ENCODE measurements at regions not wholly inside any gene's neighbourhood (a gene's known extent, or its start where the extent isn't known, plus 50 kb on each side); places are given as distances from the start of the nearest gene placed in this dataset.

DNA sequence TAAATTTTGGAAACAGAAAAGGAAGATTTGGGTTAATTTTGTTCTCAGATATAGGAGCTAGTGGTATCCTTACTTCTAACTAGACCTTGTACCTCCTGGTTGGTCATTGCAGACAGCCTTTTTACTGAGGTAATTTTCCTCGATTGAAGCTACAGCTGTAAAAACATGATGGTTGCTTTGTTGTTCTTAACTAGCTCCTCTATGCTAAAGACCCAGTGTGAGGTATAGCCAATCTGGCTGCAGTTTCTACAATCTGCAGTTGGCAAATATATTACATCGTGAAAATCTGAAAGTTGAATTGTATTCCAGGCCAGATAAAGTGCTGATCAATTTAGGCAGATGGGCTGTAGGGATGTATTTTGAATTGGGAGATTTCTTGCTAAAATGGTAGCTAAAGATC is 116.5 kb downstream of the AASDHPPT start:
- Mint-ChIP-seq H3K4me3 (no peak overlapping the region), H3K4me1 (no peaks in the 10 kb centered on the region), H3K27me3 (ENCODE audit: low read depth in 3 of 3) (no peaks in the 10 kb centered on the region), H3K36me3 (no peaks in the 10 kb centered on the region), H3K9me3 (peaks cover 0 to 7% (median 4%) of the 10 kb centered on the region in 7 donors), H3K27ac (no peak overlapping the region)
- DNase-seq: no peak
- Histone ChIP-seq H3K9me3 (replicated peaks in 1 of 2; ENCODE audit: control insufficient read depth in 1 of 2, insufficient read depth in 1 of 2, low read length in 2 of 2) (peaks cover 0 to 2% of the 10 kb centered on the region in 2 donors), H3K4me1 (ENCODE audit: control insufficient read depth in 1 of 2, insufficient read depth in 2 of 2, low read length in 2 of 2) (no peaks in the 10 kb centered on the region), H3K27ac (ENCODE audit: low read depth in 1 of 2, low read length in 2 of 2) (no peak overlapping the region), H3K4me3 (replicated peaks in 1 of 3; ENCODE audit: low read depth in 2 of 3, low read length in 3 of 3) (no peak overlapping the region), H3K27me3 (ENCODE audit: control insufficient read depth in 2 of 2, insufficient read depth in 2 of 2, low read length in 2 of 2) (no peaks in the 10 kb centered on the region), H3K4me2 (replicated peaks; ENCODE audit: extremely low read depth, low read length, poor library complexity, severe bottlenecking) (no peak overlapping the region), H3K9ac (ENCODE audit: insufficient read depth, low read length, poor library complexity, severe bottlenecking) (no peak overlapping the region), H2AFZ (ENCODE audit: insufficient read depth, low read depth, low read length, poor library complexity, severe bottlenecking) (no peak overlapping the region), H3K36me3 (replicated peaks in 1 of 2; ENCODE audit: control insufficient read depth in 1 of 2, insufficient read depth in 2 of 2, low read length in 2 of 2) (no peaks in the 10 kb centered on the region), H4K20me1 (ENCODE audit: insufficient read depth, low read length) (no peaks in the 10 kb centered on the region), H3K79me2 (ENCODE audit: insufficient read depth, low read length) (no peaks in the 10 kb centered on the region)
- TF ChIP-seq CTCF (IDR thresholded peaks at IDR 0.05): no peak
- WGBS (ENCODE audit: insufficient coverage): no CpG with 5 or more reads among the region's 2 CpGs
- intact Hi-C loops (cut with micrococcal nuclease): no loop called here

GRCh38 chr11:106197438-106197837 is 120.0 kb downstream of the AASDHPPT start:
- no peak for DNase-seq
- Mint-ChIP-seq H3K36me3 (no peaks in the 10 kb centered on the region), H3K27me3 (ENCODE audit: low read depth in 3 of 3) (no peaks in the 10 kb centered on the region), H3K4me3 (no peak overlapping the region), H3K27ac (no peak overlapping the region), H3K4me1 (no peaks in the 10 kb centered on the region), H3K9me3 (peaks cover 0 to 9% (median 4%) of the 10 kb centered on the region in 7 donors)
- H3K36me3 ChIP-seq (replicated peaks in 1 of 2; ENCODE audit: control insufficient read depth in 1 of 2, insufficient read depth in 2 of 2, low read length in 2 of 2): no peaks in the 10 kb centered on the region
- H3K4me2 ChIP-seq (replicated peaks; ENCODE audit: extremely low read depth, low read length, poor library complexity, severe bottlenecking): no peak overlapping the region
- H3K4me1 ChIP-seq (ENCODE audit: control insufficient read depth in 1 of 2, insufficient read depth in 2 of 2, low read length in 2 of 2): no peaks in the 10 kb centered on the region
- no peak overlapping the region for H3K27ac ChIP-seq (ENCODE audit: low read depth in 1 of 2, low read length in 2 of 2)
- no peak overlapping the region for H2AFZ ChIP-seq (ENCODE audit: insufficient read depth, low read depth, low read length, poor library complexity, severe bottlenecking)
- H3K79me2 ChIP-seq (ENCODE audit: insufficient read depth, low read length): no peaks in the 10 kb centered on the region
- no peaks in the 10 kb centered on the region for H4K20me1 ChIP-seq (ENCODE audit: insufficient read depth, low read length)
- intact Hi-C loops (cut with micrococcal nuclease): no loop called here
- peaks cover 0 to 2% of the 10 kb centered on the region in 2 donors for H3K9me3 ChIP-seq (replicated peaks in 1 of 2; ENCODE audit: control insufficient read depth in 1 of 2, insufficient read depth in 1 of 2, low read length in 2 of 2)
- H3K9ac ChIP-seq (ENCODE audit: insufficient read depth, low read length, poor library complexity, severe bottlenecking): no peak overlapping the region
- H3K27me3 ChIP-seq (ENCODE audit: control insufficient read depth in 2 of 2, insufficient read depth in 2 of 2, low read length in 2 of 2): no peaks in the 10 kb centered on the region
- TF ChIP-seq CTCF (IDR thresholded peaks at IDR 0.05): no peak
- H3K4me3 ChIP-seq (replicated peaks in 1 of 3; ENCODE audit: low read depth in 2 of 3, low read length in 3 of 3): no peak overlapping the region
